Astrocyte (in vitro differentiated cells and primary cell): ENCODE measurements at regions not wholly inside any gene's neighbourhood (a gene's known extent, or its start where the extent isn't known, plus 50 kb on each side); places are given as distances from the start of the nearest gene placed in this dataset.

Experiments
- DNase-seq: peaks from one replicate; pipeline ENCODE4 v3.0.0-alpha.2; 2010; ENCODE audit warnings: low read depth
- FAIRE-seq: peaks from 2 replicates; lab custom pipeline; 2011; peaks lifted over from hg19 to GRCh38; lab: Jason Lieb, UNC
- H2AFZ ChIP-seq: 2 replicates; pipeline ENCODE4 v1.6.0; 2012; ENCODE audit warnings: low read depth, low read length, inconsistent platforms
- H3K27ac ChIP-seq: 2 replicates; pipeline ENCODE4 v1.5.1; 2011; ENCODE audit warnings: low read depth, low read length, inconsistent platforms
- H3K27me3 ChIP-seq: 2 replicates; pipeline ENCODE4 v1.6.0; 2011; ENCODE audit warnings: low read length, inconsistent platforms; ENCODE audit not compliant: insufficient read depth
- H3K36me3 ChIP-seq: 2 replicates; pipeline ENCODE4 v1.5.1; 2011; ENCODE audit warnings: low read length, inconsistent platforms; ENCODE audit not compliant: insufficient read depth
- H3K4me1 ChIP-seq: 2 replicates; pipeline ENCODE4 v1.5.1; 2011; ENCODE audit warnings: low read length, inconsistent platforms; ENCODE audit not compliant: insufficient read depth
- H3K4me2 ChIP-seq: 2 replicates; pipeline ENCODE4 v1.6.0; 2012; ENCODE audit warnings: low read length, inconsistent platforms
- H3K4me3 ChIP-seq: 2 replicates; pipeline ENCODE4 v1.5.1; 2011; ENCODE audit warnings: low read depth, mild to moderate bottlenecking, low read length, inconsistent platforms; ENCODE audit not compliant: insufficient read depth
- H3K79me2 ChIP-seq: 2 replicates; pipeline ENCODE4 v1.6.0; 2012; ENCODE audit warnings: mild to moderate bottlenecking, low read length, inconsistent platforms; ENCODE audit not compliant: insufficient read depth
- H3K9ac ChIP-seq: 2 replicates; pipeline ENCODE4 v1.6.0; 2012; ENCODE audit warnings: mild to moderate bottlenecking, low read length, inconsistent platforms
- H3K9me3 ChIP-seq: 2 replicates; pipeline ENCODE4 v1.5.1; 2012; ENCODE audit warnings: low read depth, mild to moderate bottlenecking, low read length, inconsistent platforms; ENCODE audit not compliant: insufficient read depth
- H4K20me1 ChIP-seq: 2 replicates; pipeline ENCODE4 v1.6.0; 2012; ENCODE audit warnings: low read length, inconsistent platforms; ENCODE audit not compliant: insufficient read depth
- H3K27ac Mint-ChIP-seq: one replicate; pipeline ENCODE4 v1.8.0; 2021; ENCODE audit warnings: mild to moderate bottlenecking, mixed read lengths; ENCODE audit not compliant: unreplicated experiment
- H3K27me3 Mint-ChIP-seq: one replicate; pipeline ENCODE4 v1.8.0; 2021; ENCODE audit warnings: low read depth, mixed read lengths; ENCODE audit not compliant: unreplicated experiment
- H3K36me3 Mint-ChIP-seq: one replicate; pipeline ENCODE4 v1.8.0; 2021; ENCODE audit warnings: low read depth, mixed read lengths; ENCODE audit not compliant: unreplicated experiment
- H3K4me1 Mint-ChIP-seq: one replicate; pipeline ENCODE4 v1.8.0; 2021; ENCODE audit warnings: low read depth, mixed read lengths; ENCODE audit not compliant: unreplicated experiment
- H3K4me3 Mint-ChIP-seq: one replicate; pipeline ENCODE4 v1.8.0; 2021; ENCODE audit warnings: mild to moderate bottlenecking, moderate library complexity, mixed read lengths; ENCODE audit not compliant: unreplicated experiment
- H3K9me3 Mint-ChIP-seq: one replicate; pipeline ENCODE4 v1.8.0; 2021; ENCODE audit warnings: mild to moderate bottlenecking, mixed read lengths; ENCODE audit not compliant: unreplicated experiment
- CTCF ChIP-seq: IDR thresholded peaks from 2 replicates; pipeline ENCODE4 v1.5.1; 2011; ENCODE audit warnings: low read depth, mild to moderate bottlenecking, inconsistent platforms, low read length, moderate library complexity; ENCODE audit not compliant: insufficient read depth
- EZH2 ChIP-seq: IDR thresholded peaks from 2 replicates; pipeline ENCODE4 v1.6.1; 2012; ENCODE audit warnings: mild to moderate bottlenecking, low read length, inconsistent platforms; ENCODE audit not compliant: insufficient read depth

GRCh38 chr14:62592877-62593276, 452.4 kb downstream of the KCNH5 start:
- no peak overlapping the region for H2AFZ ChIP-seq
- H3K4me3 ChIP-seq: no peak overlapping the region
- H4K20me1 ChIP-seq: no peaks in the 10 kb centered on the region
- no peak overlapping the region for H3K4me3 Mint-ChIP-seq
- H3K9ac ChIP-seq: no peak overlapping the region
- no peaks in the 10 kb centered on the region for H3K27me3 Mint-ChIP-seq
- H3K79me2 ChIP-seq: no peaks in the 10 kb centered on the region
- H3K27ac Mint-ChIP-seq: no peak overlapping the region
- H3K27ac ChIP-seq: no peak overlapping the region
- H3K9me3 Mint-ChIP-seq: peaks cover 4% of the 10 kb centered on the region
- H3K9me3 ChIP-seq: no peaks in the 10 kb centered on the region
- H3K36me3 ChIP-seq: no peaks in the 10 kb centered on the region
- H3K27me3 ChIP-seq: no peaks in the 10 kb centered on the region
- DNase-seq (peak; percentile 11), FAIRE-seq (no peak)
- no peak overlapping the region for H3K4me2 ChIP-seq
- H3K36me3 Mint-ChIP-seq: no peaks in the 10 kb centered on the region
- TF ChIP-seq CTCF (no peak), EZH2 (no peak)
- H3K4me1 ChIP-seq: no peaks in the 10 kb centered on the region
- H3K4me1 Mint-ChIP-seq: peaks cover 5% of the 10 kb centered on the region

- no peak overlapping the region for H3K4me2 ChIP-seq
- Mint-ChIP-seq H3K27me3 (no peaks in the 10 kb centered on the region), H3K9me3 (peaks cover 4% of the 10 kb centered on the region), H3K27ac (no peak overlapping the region), H3K36me3 (no peaks in the 10 kb centered on the region), H3K4me1 (peaks cover 5% of the 10 kb centered on the region), H3K4me3 (no peak overlapping the region)
- no peak overlapping the region for H3K9ac ChIP-seq
- no peaks in the 10 kb centered on the region for H3K36me3 ChIP-seq
- no peak overlapping the region for H3K4me3 ChIP-seq
- no peaks in the 10 kb centered on the region for H3K4me1 ChIP-seq
- H3K79me2 ChIP-seq: no peaks in the 10 kb centered on the region
- no peak overlapping the region for H2AFZ ChIP-seq
- DNase-seq (no peak), FAIRE-seq (no peak)
- H4K20me1 ChIP-seq: no peaks in the 10 kb centered on the region
- TF ChIP-seq EZH2 (no peak), CTCF (no peak)
- H3K9me3 ChIP-seq: no peaks in the 10 kb centered on the region
- H3K27me3 ChIP-seq: no peaks in the 10 kb centered on the region
- no peak overlapping the region for H3K27ac ChIP-seq
Observed at GRCh38 chr14:62597143-62597542, 448.1 kb downstream of the KCNH5 start.

GRCh38 chr14:62599616-62600385, 445.5 kb downstream of the KCNH5 start:
- Histone ChIP-seq H3K9ac (no peak overlapping the region), H3K27me3 (no peaks in the 10 kb centered on the region), H4K20me1 (no peaks in the 10 kb centered on the region), H3K4me1 (no peaks in the 10 kb centered on the region), H3K27ac (no peak overlapping the region), H2AFZ (no peak overlapping the region), H3K9me3 (no peaks in the 10 kb centered on the region), H3K79me2 (no peaks in the 10 kb centered on the region), H3K4me2 (no peak overlapping the region), H3K4me3 (no peak overlapping the region), H3K36me3 (no peaks in the 10 kb centered on the region)
- no peak for FAIRE-seq
- H3K36me3 Mint-ChIP-seq: no peaks in the 10 kb centered on the region
- no peaks in the 10 kb centered on the region for H3K27me3 Mint-ChIP-seq
- no peak overlapping the region for H3K4me3 Mint-ChIP-seq
- no peak overlapping the region for H3K27ac Mint-ChIP-seq
- TF ChIP-seq EZH2: no peak
- no peak for TF ChIP-seq CTCF
- peaks cover 4% of the 10 kb centered on the region for H3K9me3 Mint-ChIP-seq
- DNase-seq: no peak
- no peaks in the 10 kb centered on the region for H3K4me1 Mint-ChIP-seq
